GM12878 (cell line): ENCODE measurements at regions not wholly inside any gene's neighbourhood (a gene's known extent, or its start where the extent isn't known, plus 50 kb on each side); places are given as distances from the start of the nearest gene placed in this dataset.

Experiments
- CTCF ChIP-seq, 3 experiments: IDR thresholded peaks in 2 of 3; conservative IDR thresholded peaks in 1 of 3; 2 replicates each; pipeline ENCODE4 v1.5.1; 2011; ENCODE audit warnings: low read depth in 3 of 3, low read length in 3 of 3, mild to moderate bottlenecking in 3 of 3, control low read depth in 2 of 3, moderate library complexity in 2 of 3, inconsistent platforms in 1 of 3, mixed read lengths in 1 of 3; ENCODE audit not compliant: control insufficient read depth in 2 of 3, insufficient read depth in 1 of 3; ENCODE audit errors: extremely low read depth in 1 of 3
- EP300 ChIP-seq, 2 experiments: fragments of 150-350 bp in 1 of 2; IDR thresholded peaks; 2 replicates each; pipeline ENCODE4 v1.6.1; 2011 to 2012; ENCODE audit warnings: low read depth in 2 of 2, low read length in 2 of 2, borderline replicate concordance in 1 of 2, improper control_type of control experiment in 1 of 2, inconsistent platforms in 1 of 2; ENCODE audit not compliant: control insufficient read depth in 1 of 2
- ETV6 ChIP-seq, 2 experiments: fragments of 450-650 bp in 1 of 2; IDR thresholded peaks in 1 of 2; conservative IDR thresholded peaks in 1 of 2; 2 replicates each; pipeline ENCODE4 v1.6.1; 2014; ENCODE audit warnings: antibody characterized with exemption in 1 of 2, borderline replicate concordance in 1 of 2, low read depth in 1 of 2, mild to moderate bottlenecking in 1 of 2, moderate library complexity in 1 of 2
- POLR2A ChIP-seq: IDR thresholded peaks from 2 replicates; pipeline ENCODE4 v1.6.1; 2011; ENCODE audit warnings: low read depth, mild to moderate bottlenecking, low read length
- POLR2AphosphoS5 ChIP-seq: IDR thresholded peaks from 2 replicates; pipeline ENCODE4 v1.6.1; 2011; ENCODE audit warnings: mild to moderate bottlenecking, low read length, inconsistent platforms
- ZBTB33 ChIP-seq: fragments of 450-650 bp; IDR thresholded peaks from 2 replicates; pipeline ENCODE4 v1.6.1; 2017; ENCODE audit warnings: mild to moderate bottlenecking

- no peak for TF ChIP-seq EP300 (IDR thresholded peaks at IDR 0.05; ENCODE audit: borderline replicate concordance in 1 of 2, control insufficient read depth in 1 of 2, low read depth in 2 of 2, low read length in 2 of 2)
- no peak for TF ChIP-seq CTCF (IDR thresholded peaks at IDR 0.05 in 2 of 3, conservative IDR thresholded peaks at IDR 0.05 in 1 of 3; ENCODE audit: control insufficient read depth in 2 of 3, extremely low read depth in 1 of 3, insufficient read depth in 1 of 3, low read depth in 3 of 3, low read length in 3 of 3)
- no peak for TF ChIP-seq ZBTB33
- no peak for TF ChIP-seq ETV6 (conservative IDR thresholded peaks at IDR 0.05 in 1 of 2, IDR thresholded peaks at IDR 0.05 in 1 of 2; ENCODE audit: borderline replicate concordance in 1 of 2, low read depth in 1 of 2)
- TF ChIP-seq POLR2AphosphoS5 = no peak
- TF ChIP-seq POLR2A = no peak
Measured at GRCh38 chr17:73770115-73770848, 126.0 kb upstream of the SDK2 start.
